ENCODE measurements at regions not wholly inside any gene's neighbourhood (a gene's known extent, or its start where the extent isn't known, plus 50 kb on each side); places are given as distances from the start of the nearest gene placed in this dataset.

DNA sequence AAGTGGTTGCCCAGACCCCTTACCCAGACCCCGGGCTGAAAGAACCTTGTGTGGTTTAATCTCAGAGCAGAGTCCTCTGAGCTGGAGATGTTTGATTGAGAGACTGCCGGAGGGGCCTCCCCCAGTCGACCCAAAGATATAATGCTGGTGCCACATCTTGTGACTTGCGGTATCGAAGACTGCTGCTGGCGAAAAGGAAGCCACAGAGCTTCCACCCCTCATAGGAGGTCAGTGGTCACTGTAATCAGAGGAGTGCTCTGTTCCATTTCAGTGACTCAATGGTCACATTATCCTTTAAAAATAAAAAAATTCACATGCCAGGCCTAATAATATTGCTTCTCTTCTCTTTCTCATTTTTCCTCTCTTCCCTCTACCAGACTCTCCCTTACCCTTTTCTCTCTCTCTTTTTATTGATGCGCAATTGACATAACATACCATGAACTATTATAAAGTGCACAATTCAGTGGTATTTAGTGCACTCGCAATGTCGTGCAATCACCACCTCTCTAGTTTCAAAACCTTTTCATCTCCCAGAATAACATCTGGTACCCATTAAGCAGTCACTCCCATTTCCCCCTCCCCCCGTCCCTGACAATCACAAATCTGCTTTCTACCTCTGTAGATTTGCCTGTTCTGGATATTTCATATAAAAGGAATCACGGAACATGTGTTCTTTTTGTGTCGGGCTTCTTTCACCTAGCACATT is 52.6 kb upstream of the LYST start (continued):
- TF ChIP-seq, protein P1, sequence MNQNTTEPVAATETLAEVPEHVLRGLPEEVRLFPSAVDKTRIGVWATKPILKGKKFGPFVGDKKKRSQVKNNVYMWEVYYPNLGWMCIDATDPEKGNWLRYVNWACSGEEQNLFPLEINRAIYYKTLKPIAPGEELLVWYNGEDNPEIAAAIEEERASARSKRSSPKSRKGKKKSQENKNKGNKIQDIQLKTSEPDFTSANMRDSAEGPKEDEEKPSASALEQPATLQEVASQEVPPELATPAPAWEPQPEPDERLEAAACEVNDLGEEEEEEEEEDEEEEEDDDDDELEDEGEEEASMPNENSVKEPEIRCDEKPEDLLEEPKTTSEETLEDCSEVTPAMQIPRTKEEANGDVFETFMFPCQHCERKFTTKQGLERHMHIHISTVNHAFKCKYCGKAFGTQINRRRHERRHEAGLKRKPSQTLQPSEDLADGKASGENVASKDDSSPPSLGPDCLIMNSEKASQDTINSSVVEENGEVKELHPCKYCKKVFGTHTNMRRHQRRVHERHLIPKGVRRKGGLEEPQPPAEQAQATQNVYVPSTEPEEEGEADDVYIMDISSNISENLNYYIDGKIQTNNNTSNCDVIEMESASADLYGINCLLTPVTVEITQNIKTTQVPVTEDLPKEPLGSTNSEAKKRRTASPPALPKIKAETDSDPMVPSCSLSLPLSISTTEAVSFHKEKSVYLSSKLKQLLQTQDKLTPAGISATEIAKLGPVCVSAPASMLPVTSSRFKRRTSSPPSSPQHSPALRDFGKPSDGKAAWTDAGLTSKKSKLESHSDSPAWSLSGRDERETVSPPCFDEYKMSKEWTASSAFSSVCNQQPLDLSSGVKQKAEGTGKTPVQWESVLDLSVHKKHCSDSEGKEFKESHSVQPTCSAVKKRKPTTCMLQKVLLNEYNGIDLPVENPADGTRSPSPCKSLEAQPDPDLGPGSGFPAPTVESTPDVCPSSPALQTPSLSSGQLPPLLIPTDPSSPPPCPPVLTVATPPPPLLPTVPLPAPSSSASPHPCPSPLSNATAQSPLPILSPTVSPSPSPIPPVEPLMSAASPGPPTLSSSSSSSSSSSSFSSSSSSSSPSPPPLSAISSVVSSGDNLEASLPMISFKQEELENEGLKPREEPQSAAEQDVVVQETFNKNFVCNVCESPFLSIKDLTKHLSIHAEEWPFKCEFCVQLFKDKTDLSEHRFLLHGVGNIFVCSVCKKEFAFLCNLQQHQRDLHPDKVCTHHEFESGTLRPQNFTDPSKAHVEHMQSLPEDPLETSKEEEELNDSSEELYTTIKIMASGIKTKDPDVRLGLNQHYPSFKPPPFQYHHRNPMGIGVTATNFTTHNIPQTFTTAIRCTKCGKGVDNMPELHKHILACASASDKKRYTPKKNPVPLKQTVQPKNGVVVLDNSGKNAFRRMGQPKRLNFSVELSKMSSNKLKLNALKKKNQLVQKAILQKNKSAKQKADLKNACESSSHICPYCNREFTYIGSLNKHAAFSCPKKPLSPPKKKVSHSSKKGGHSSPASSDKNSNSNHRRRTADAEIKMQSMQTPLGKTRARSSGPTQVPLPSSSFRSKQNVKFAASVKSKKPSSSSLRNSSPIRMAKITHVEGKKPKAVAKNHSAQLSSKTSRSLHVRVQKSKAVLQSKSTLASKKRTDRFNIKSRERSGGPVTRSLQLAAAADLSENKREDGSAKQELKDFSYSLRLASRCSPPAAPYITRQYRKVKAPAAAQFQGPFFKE (tag by site-specific recombination; IDR thresholded peaks at IDR 0.05; ENCODE audit: borderline replicate concordance), result no peak
- TF ChIP-seq ZSCAN16 (tag by site-specific recombination; IDR thresholded peaks at IDR 0.05) (0 out of 2 replicates have a peak, but pooled peaks have one; percentile 26), FEZF1 (tag by site-specific recombination; IDR thresholded peaks at IDR 0.05) (peak; percentile 83), SP7 (tag by site-specific recombination; IDR thresholded peaks at IDR 0.05) (peak; percentile 88), ZNF501 (tag by site-specific recombination; IDR thresholded peaks at IDR 0.05) (no peak), MZF1 (tag by site-specific recombination; IDR thresholded peaks at IDR 0.05; ENCODE audit: borderline replicate concordance) (peak; percentile 60), ZXDB (tag by site-specific recombination; IDR thresholded peaks at IDR 0.05) (peak; percentile 66), ZFHX2 (tag by site-specific recombination; conservative IDR thresholded peaks at IDR 0.05) (no peak), SCRT1 (tag by site-specific recombination; IDR thresholded peaks at IDR 0.05; ENCODE audit: borderline replicate concordance) (no peak), BCL11B (tag by site-specific recombination; IDR thresholded peaks at IDR 0.05; ENCODE audit: low read depth) (0 out of 2 replicates have a peak, but pooled peaks have one; percentile 32), ZNF48 (tag by site-specific recombination; IDR thresholded peaks at IDR 0.05) (no peak), ZNF677 (tag by site-specific recombination; IDR thresholded peaks at IDR 0.05) (no peak), ZNF398 (tag by site-specific recombination; IDR thresholded peaks at IDR 0.05) (peak; percentile 67), BCL11A (tag by site-specific recombination; IDR thresholded peaks at IDR 0.05; ENCODE audit: low read depth) (peak; percentile 74; the same call in 1 of the 2 replicates), SP3 (tag by site-specific recombination; IDR thresholded peaks at IDR 0.05) (0 out of 2 replicates have a peak, but pooled peaks have one; percentile 10), ZBTB44 (tag by site-specific recombination; IDR thresholded peaks at IDR 0.05) (peak; percentile 79; the same call in 1 of the 2 replicates), WT1 (tag by site-specific recombination; IDR thresholded peaks at IDR 0.05) (peak; percentile 98), ZBTB1 (tag by site-specific recombination; IDR thresholded peaks at IDR 0.05) (0 out of 2 replicates have a peak, but pooled peaks have one; percentile 83), ZNF629 (tag by site-specific recombination; IDR thresholded peaks at IDR 0.05) (peak; percentile 68), ZNF169 (tag by site-specific recombination; IDR thresholded peaks at IDR 0.05) (no peak), ZNF404 (tag by site-specific recombination; IDR thresholded peaks at IDR 0.05) (peak; percentile 7; the same call in 1 of the 2 replicates)
- TF ChIP-seq, protein P2, sequence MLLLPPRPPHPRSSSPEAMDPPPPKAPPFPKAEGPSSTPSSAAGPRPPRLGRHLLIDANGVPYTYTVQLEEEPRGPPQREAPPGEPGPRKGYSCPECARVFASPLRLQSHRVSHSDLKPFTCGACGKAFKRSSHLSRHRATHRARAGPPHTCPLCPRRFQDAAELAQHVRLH (tag by site-specific recombination; IDR thresholded peaks at IDR 0.05), result peak; percentile 91
- TF ChIP-seq, protein P3, sequence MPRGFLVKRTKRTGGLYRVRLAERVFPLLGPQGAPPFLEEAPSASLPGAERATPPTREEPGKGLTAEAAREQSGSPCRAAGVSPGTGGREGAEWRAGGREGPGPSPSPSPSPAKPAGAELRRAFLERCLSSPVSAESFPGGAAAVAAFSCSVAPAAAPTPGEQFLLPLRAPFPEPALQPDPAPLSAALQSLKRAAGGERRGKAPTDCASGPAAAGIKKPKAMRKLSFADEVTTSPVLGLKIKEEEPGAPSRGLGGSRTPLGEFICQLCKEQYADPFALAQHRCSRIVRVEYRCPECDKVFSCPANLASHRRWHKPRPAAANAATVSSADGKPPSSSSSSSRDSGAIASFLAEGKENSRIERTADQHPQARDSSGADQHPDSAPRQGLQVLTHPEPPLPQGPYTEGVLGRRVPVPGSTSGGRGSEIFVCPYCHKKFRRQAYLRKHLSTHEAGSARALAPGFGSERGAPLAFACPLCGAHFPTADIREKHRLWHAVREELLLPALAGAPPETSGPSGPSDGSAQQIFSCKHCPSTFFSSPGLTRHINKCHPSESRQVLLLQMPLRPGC (tag by site-specific recombination; IDR thresholded peaks at IDR 0.05), result peak; percentile 77
- TF ChIP-seq, protein P4, sequence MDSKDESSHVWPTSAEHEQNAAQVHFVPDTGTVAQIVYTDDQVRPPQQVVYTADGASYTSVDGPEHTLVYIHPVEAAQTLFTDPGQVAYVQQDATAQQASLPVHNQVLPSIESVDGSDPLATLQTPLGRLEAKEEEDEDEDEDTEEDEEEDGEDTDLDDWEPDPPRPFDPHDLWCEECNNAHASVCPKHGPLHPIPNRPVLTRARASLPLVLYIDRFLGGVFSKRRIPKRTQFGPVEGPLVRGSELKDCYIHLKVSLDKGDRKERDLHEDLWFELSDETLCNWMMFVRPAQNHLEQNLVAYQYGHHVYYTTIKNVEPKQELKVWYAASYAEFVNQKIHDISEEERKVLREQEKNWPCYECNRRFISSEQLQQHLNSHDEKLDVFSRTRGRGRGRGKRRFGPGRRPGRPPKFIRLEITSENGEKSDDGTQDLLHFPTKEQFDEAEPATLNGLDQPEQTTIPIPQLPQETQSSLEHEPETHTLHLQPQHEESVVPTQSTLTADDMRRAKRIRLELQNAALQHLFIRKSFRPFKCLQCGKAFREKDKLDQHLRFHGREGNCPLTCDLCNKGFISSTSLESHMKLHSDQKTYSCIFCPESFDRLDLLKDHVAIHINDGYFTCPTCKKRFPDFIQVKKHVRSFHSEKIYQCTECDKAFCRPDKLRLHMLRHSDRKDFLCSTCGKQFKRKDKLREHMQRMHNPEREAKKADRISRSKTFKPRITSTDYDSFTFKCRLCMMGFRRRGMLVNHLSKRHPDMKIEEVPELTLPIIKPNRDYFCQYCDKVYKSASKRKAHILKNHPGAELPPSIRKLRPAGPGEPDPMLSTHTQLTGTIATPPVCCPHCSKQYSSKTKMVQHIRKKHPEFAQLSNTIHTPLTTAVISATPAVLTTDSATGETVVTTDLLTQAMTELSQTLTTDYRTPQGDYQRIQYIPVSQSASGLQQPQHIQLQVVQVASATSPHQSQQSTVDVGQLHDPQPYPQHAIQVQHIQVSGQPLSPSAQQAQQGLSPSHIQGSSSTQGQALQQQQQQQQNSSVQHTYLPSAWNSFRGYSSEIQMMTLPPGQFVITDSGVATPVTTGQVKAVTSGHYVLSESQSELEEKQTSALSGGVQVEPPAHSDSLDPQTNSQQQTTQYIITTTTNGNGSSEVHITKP (tag by site-specific recombination; IDR thresholded peaks at IDR 0.05), result peak; percentile 60
